GM18520 (cell line): ENCODE measurements at regions not wholly inside any gene's neighbourhood (a gene's known extent, or its start where the extent isn't known, plus 50 kb on each side); places are given as distances from the start of the nearest gene placed in this dataset.
"Not testable (repeated sequence)": the region's sequence is repeated elsewhere in the genome, so short reads cannot be mapped to it uniquely, and the experiment has no call there.

Source experiments
- ATAC-seq: cut with Tn5 transposase; IDR thresholded peaks from one replicate; pipeline ENCODE4 v1.9.1; 2021; ENCODE audit not compliant: unreplicated experiment

GRCh38 chr3:144433006-144433405 is 461.4 kb downstream of the DIPK2A start:
- no peak for ATAC-seq

- ATAC-seq: no peak
These were observed 466.4 kb downstream of the DIPK2A start for GRCh38 chr3:144437989-144438388.

GRCh38 chr3:144444061-144444460 is 472.4 kb downstream of the DIPK2A start:
- ATAC-seq: no peak

- ATAC-seq: no peak
These were observed 472.9 kb downstream of the DIPK2A start for GRCh38 chr3:144444546-144444945.

GRCh38 chr3:144455841-144456440 is 484.3 kb downstream of the DIPK2A start:
- no peak for ATAC-seq

GRCh38 chr3:144457758-144458157 is 486.1 kb downstream of the DIPK2A start:
- ATAC-seq: peak; percentile 70

- ATAC-seq: no peak
These were observed 486.7 kb downstream of the DIPK2A start for GRCh38 chr3:144458283-144458682.

GRCh38 chr3:144462337-144462736 is 490.7 kb downstream of the DIPK2A start:
- no peak for ATAC-seq

- ATAC-seq: no peak
These were observed 492.3 kb downstream of the DIPK2A start for GRCh38 chr3:144463911-144464310.

GRCh38 chr3:144466114-144466513 is 494.5 kb downstream of the DIPK2A start:
- ATAC-seq: no peak

- no peak for ATAC-seq
These were observed 494.9 kb downstream of the DIPK2A start for GRCh38 chr3:144466540-144466939.

- no peak for ATAC-seq
These were observed 499.0 kb downstream of the DIPK2A start for GRCh38 chr3:144470666-144471065.

GRCh38 chr3:144477593-144477992 is 506.0 kb downstream of the DIPK2A start:
- no peak for ATAC-seq

- ATAC-seq: no peak
These were observed 508.8 kb downstream of the DIPK2A start for GRCh38 chr3:144480416-144480919.

GRCh38 chr3:144482876-144483275 is 511.3 kb downstream of the DIPK2A start:
- peak; percentile 58 for ATAC-seq

GRCh38 chr3:144487011-144487410 is 515.4 kb downstream of the DIPK2A start:
- no peak for ATAC-seq

- no peak for ATAC-seq
These were observed 517.3 kb downstream of the DIPK2A start for GRCh38 chr3:144488927-144489326.

GRCh38 chr3:144491333-144491732 is 519.7 kb downstream of the DIPK2A start:
- no peak for ATAC-seq

GRCh38 chr3:144494651-144495050 is 523.0 kb downstream of the DIPK2A start:
- ATAC-seq: not testable (repeated sequence)

- no peak for ATAC-seq
These were observed 524.7 kb downstream of the DIPK2A start for GRCh38 chr3:144496141-144496835.

GRCh38 chr3:144497452-144497851 is 525.8 kb downstream of the DIPK2A start:
- no peak for ATAC-seq
